Natural killer cell treated with Interleukin-12 subunit alpha and Interleukin-12 subunit beta and Interleukin-15 and Interleukin-18, amount 100 ng/mL, for 72 hours (primary cell): ENCODE measurements at regions not wholly inside any gene's neighbourhood (a gene's known extent, or its start where the extent isn't known, plus 50 kb on each side); places are given as distances from the start of the nearest gene placed in this dataset.

ENCODE experiments used
- ATAC-seq, 2 donors: fragments of 150-1000 bp; cut with Tn5 transposase in 1 of 2; sonication (Bioruptor Pico), chemical (Tn5 transposase) in 1 of 2; 2 replicates each; pipeline ENCODE4 v1.10.0; 2021
- DNase-seq: peaks from one replicate; pipeline ENCODE4 v3.0.0; 2022; ENCODE audit warnings: low spot score
- H3K27ac Mint-ChIP-seq, 2 donors: 1 replicate in 1 of 2; 2 replicates in 1 of 2; pipeline ENCODE4 v1.8.0; 2022; ENCODE audit warnings: mixed read lengths in 2 of 2, mild to moderate bottlenecking in 1 of 2, moderate library complexity in 1 of 2
- H3K27me3 Mint-ChIP-seq, 2 donors: 1 replicate in 1 of 2; 2 replicates in 1 of 2; pipeline ENCODE4 v1.8.0; 2022; ENCODE audit warnings: mixed read lengths in 2 of 2
- H3K36me3 Mint-ChIP-seq: one replicate; pipeline ENCODE4 v1.8.0; 2022; ENCODE audit warnings: mixed read lengths
- H3K4me1 Mint-ChIP-seq, 2 donors: 1 replicate in 1 of 2; 2 replicates in 1 of 2; pipeline ENCODE4 v1.8.0; 2022; ENCODE audit warnings: low read depth in 2 of 2, mixed read lengths in 2 of 2, mild to moderate bottlenecking in 1 of 2
- H3K4me3 Mint-ChIP-seq: one replicate; pipeline ENCODE4 v1.8.0; 2022; ENCODE audit warnings: mixed read lengths
- H3K9me3 Mint-ChIP-seq: 2 replicates; pipeline ENCODE4 v1.8.0; 2022; ENCODE audit warnings: mixed read lengths

DNA sequence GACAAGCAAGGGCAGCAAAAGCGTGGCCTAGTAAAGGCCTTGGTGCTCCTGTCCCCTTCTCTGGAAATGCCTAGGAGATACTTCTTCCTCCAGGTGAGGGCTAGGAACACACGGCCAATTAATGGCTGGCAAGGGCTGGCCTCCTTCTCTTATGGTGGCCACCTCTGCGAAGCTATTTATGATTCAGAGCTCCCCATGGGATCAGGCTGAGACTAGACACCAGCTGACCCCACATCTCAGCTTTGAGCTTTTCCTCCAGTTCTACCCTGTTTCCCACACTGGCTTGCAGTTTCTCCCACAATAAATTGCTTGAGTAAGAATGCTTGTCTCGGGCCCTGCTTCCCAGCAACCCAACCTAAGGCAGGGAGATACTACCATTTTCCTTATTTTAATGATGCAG lies 53.7 kb downstream of the CAMK2N1 start:
- Mint-ChIP-seq H3K27ac (no peak overlapping the region), H3K27me3 (peaks cover 21 to 36% of the 10 kb centered on the region in 2 donors), H3K4me1 (no peaks in the 10 kb centered on the region), H3K4me3 (no peak overlapping the region), H3K36me3 (no peaks in the 10 kb centered on the region), H3K9me3 (no peaks in the 10 kb centered on the region)
- ATAC-seq, result no peak
- DNase-seq, result no peak

DNA sequence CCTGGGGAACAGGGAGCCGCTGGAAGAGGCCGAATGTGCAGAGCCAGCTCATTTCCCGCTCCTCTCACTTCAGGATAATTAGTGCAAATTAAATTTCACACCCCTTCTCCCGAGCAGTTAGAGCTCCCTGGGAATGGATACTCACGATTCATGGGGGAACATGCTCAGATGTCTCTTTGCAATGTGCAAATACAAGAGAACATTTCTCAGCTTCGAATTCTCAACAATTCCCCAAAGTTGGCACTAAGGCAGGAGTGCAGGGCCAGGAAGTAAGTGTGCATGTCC lies 54.9 kb downstream of the CAMK2N1 start:
- Mint-ChIP-seq H3K4me1 (no peaks in the 10 kb centered on the region), H3K36me3 (no peaks in the 10 kb centered on the region), H3K27ac (no peak overlapping the region), H3K9me3 (no peaks in the 10 kb centered on the region), H3K4me3 (no peak overlapping the region), H3K27me3 (peaks cover 17 to 30% of the 10 kb centered on the region in 2 donors)
- ATAC-seq, result no peak
- DNase-seq, result no peak

DNA sequence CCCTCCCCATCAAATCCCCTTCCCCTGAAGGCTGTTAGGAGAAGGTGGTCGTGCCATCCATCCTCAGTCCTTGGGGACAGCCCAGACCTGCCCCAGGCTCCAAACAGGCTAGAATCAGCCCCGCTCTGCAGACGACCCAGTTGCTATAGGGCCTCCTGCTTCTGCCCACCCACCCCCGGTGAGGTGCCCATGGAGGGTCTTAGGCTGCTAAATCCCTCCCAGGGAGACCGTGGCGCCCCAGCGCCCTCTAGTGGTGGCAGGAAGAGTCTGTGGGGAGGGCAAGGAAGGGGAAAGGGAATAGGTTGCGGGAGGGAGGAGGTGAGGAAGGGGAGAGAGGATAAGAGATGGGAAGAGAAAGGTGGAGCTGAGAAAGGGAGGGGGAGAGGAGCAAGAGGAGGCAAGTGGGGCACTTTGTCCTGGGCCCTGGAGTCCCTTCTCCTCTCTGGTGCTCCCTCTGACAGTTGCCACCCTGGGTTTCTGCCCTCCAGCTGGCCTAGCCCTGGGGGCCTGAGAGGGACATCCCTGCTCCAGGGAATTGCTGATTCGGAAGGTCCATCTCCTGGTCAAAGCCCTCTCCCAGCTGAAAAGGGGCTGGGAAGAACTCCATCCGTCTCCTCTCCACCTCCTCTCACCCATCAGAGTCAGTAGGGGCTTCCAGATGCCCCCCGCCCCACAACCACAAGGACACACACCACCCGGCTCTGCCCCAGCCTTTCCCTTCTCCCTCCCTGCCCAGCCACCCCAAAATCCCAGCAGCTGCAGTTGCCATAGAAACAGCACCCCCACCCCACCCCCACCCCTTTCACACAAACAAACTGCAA lies 55.4 kb downstream of the CAMK2N1 start:
- Mint-ChIP-seq H3K27ac (no peak overlapping the region), H3K36me3 (no peaks in the 10 kb centered on the region), H3K9me3 (no peaks in the 10 kb centered on the region), H3K4me1 (no peaks in the 10 kb centered on the region), H3K27me3 (peaks cover 16 to 27% of the 10 kb centered on the region in 2 donors), H3K4me3 (no peak overlapping the region)
- DNase-seq (peak; percentile 67), ATAC-seq (peak; percentile 32 to 48)

DNA sequence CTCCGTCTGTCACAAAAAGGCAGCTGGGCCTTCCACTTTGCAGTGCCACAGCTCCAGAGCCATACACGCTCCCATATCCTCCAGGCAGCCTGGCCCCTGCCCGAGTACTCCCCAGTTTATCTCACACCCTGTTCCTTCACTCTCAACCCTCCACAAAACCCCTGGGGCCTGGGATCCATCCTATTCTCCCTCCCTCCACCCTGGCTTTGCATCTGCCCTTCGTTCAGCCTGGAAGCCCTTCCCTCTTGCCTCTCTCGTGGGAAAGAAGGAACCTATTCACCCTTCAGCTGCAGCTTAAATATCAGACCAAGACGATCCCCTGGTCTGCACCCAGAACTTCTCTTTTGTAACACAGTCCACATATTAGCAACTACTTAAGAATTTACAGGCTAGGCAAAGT lies 56.7 kb downstream of the CAMK2N1 start:
- Mint-ChIP-seq H3K9me3 (no peaks in the 10 kb centered on the region), H3K4me3 (no peak overlapping the region), H3K36me3 (peaks cover 4% of the 10 kb centered on the region), H3K27me3 (peaks cover 12 to 22% of the 10 kb centered on the region in 2 donors), H3K4me1 (no peaks in the 10 kb centered on the region), H3K27ac (no peak overlapping the region)
- no peak for ATAC-seq
- DNase-seq, result no peak

DNA sequence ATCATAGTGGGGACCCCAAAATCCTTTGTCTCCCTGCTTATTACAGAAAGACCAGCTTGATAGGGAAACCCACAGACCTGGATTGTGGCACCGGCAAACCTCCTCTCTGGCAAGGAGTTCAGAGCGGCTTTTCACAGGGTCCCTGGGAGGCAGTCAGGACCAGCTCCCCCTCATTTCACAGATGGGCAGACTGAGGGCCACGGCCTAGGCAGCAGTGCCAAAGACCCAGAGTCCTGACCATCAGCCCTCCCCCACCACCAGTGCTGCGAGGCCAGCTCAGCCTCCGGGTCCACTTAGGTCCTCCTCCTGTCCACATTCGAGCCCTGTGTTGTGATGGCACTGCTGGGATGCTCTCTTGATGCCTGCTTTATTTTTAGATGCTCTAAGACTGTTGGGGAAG lies 57.2 kb downstream of the CAMK2N1 start:
- ATAC-seq (no peak), DNase-seq (no peak)
- H3K4me3 Mint-ChIP-seq, result no peak overlapping the region
- no peaks in the 10 kb centered on the region for H3K9me3 Mint-ChIP-seq
- H3K4me1 Mint-ChIP-seq, result no peaks in the 10 kb centered on the region
- no peak overlapping the region for H3K27ac Mint-ChIP-seq
- peaks cover 12 to 22% of the 10 kb centered on the region in 2 donors for H3K27me3 Mint-ChIP-seq
- H3K36me3 Mint-ChIP-seq, result peaks cover 4% of the 10 kb centered on the region

GRCh38 chr1:20426923-20427322 lies 59.1 kb downstream of the CAMK2N1 start:
- H3K4me1 Mint-ChIP-seq, result no peaks in the 10 kb centered on the region
- H3K27me3 Mint-ChIP-seq, result peaks cover 14 to 33% of the 10 kb centered on the region in 2 donors
- peak in 1 of 2 donors; percentile 70 for ATAC-seq
- H3K27ac Mint-ChIP-seq, result no peak overlapping the region
- H3K36me3 Mint-ChIP-seq, result peaks cover 16% of the 10 kb centered on the region
- peaks cover 5% of the 10 kb centered on the region for H3K9me3 Mint-ChIP-seq
- DNase-seq, result no peak
- no peak overlapping the region for H3K4me3 Mint-ChIP-seq

DNA sequence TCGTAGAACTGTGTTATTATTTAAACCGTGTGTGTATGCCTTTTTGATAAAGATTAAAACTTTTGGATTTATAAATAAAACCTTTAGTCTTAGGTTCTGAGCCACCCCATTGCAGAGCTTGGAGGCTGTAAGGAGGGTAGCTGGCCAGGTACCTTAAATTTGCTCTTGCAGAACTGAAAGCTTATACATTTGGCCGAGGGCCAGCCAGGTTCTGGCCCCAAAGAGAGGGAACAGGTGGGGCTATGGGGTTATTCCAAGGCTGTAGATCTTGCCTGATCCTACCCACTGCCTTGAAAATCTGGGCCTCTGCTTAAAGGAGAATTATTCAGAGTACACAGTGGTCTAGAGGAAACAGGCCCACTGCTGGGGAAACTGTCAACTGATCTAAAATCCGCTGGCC lies 59.6 kb downstream of the CAMK2N1 start:
- ATAC-seq, result no peak

DNA sequence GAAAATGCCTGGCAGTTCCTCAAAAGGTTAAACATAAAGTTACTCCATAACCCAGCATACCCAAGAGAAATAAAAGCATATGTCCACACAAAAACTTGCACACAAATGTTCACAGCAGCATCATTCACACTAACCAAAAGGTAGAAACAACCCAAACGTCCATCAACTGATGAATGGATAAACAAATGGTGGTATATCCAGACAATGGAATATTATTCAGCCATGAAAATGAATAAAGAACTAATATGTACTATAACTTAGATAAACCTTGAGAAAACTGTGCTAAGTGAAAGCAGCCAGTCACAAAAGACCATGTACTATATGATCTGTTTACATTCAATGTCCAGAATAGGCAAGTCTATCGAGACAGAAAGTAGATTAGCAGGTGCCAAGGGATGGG lies 60.4 kb downstream of the CAMK2N1 start:
- H3K9me3 Mint-ChIP-seq, result peaks cover 5% of the 10 kb centered on the region
- DNase-seq, result no peak
- peaks cover 23 to 40% of the 10 kb centered on the region in 2 donors for H3K27me3 Mint-ChIP-seq
- H3K4me3 Mint-ChIP-seq, result no peak overlapping the region
- ATAC-seq, result no peak
- no peaks in the 10 kb centered on the region for H3K4me1 Mint-ChIP-seq
- H3K36me3 Mint-ChIP-seq, result peaks cover 16% of the 10 kb centered on the region
- H3K27ac Mint-ChIP-seq, result no peak overlapping the region

More for the DNA sequence above, 59.6 kb downstream of the CAMK2N1 start:
- Mint-ChIP-seq H3K4me1 (no peaks in the 10 kb centered on the region), H3K4me3 (no peak overlapping the region), H3K27me3 (peaks cover 19 to 33% of the 10 kb centered on the region in 2 donors), H3K9me3 (peaks cover 5% of the 10 kb centered on the region), H3K36me3 (peaks cover 16% of the 10 kb centered on the region), H3K27ac (no peak overlapping the region)
- DNase-seq, result no peak

DNA sequence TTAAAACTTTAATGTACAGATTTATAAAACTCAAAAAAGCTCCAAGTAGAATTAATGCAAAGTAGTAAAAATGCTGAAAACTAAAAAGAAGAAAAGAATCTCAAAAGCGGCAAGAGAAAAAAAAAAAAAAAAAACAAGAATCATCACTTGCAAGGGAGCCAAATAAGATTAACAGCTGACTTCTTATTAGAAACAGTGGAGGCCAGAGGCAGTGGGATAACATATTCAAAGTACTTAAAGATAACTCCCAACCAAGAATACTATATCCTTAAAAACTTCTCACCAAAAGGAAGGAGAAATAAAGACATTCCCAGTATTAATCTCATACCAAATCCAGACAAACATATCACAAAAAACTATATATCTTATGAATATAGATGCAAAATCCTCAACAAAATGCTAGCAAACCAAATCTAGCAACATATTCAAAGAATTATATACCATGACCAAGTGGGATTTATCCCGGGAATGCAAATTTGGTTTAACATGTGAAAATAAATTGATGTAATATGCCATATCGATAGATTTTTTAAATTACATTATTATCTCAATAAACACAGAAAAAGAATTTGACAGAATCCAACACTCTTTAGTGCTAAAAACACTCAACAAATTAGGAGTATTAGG lies 62.7 kb downstream of the CAMK2N1 start:
- DNase-seq (no peak), ATAC-seq (no peak)
- Mint-ChIP-seq H3K27me3 (peaks cover 30 to 52% of the 10 kb centered on the region in 2 donors), H3K4me1 (no peaks in the 10 kb centered on the region), H3K4me3 (no peak overlapping the region), H3K27ac (no peak overlapping the region), H3K9me3 (peaks cover 5% of the 10 kb centered on the region), H3K36me3 (peaks cover 16% of the 10 kb centered on the region)

DNA sequence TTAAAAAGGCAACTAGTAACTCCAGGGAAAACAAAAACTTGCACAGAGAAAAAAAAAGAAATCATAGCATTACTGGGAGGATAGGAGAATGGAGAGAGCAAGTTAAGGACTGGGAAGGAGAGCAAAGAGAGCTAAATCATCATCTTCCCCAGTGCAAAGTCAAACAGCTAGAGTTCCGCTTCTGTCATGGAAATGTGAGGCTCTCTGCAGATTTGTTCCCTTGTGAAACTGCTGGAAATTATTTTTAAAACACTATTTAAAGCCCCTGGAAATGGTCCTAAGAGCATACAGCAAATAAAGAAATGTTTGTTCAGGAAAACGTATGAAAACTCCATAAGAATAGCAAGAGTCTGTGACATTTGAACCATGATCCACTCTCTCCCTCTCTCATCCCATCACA lies 64.6 kb downstream of the CAMK2N1 start:
- Mint-ChIP-seq H3K4me3 (no peak overlapping the region), H3K36me3 (peaks cover 16% of the 10 kb centered on the region), H3K27ac (no peak overlapping the region), H3K27me3 (peaks cover 32 to 47% of the 10 kb centered on the region in 2 donors), H3K9me3 (peaks cover 5% of the 10 kb centered on the region), H3K4me1 (no peaks in the 10 kb centered on the region)
- ATAC-seq (no peak), DNase-seq (no peak)

GRCh38 chr1:20417581-20417980 lies 68.4 kb downstream of the CAMK2N1 start:
- ATAC-seq, result no peak
- Mint-ChIP-seq H3K4me3 (no peak overlapping the region), H3K9me3 (no peaks in the 10 kb centered on the region), H3K4me1 (no peaks in the 10 kb centered on the region), H3K27me3 (peaks cover 33 to 43% of the 10 kb centered on the region in 2 donors), H3K27ac (no peak overlapping the region), H3K36me3 (peaks cover 6% of the 10 kb centered on the region)
- DNase-seq, result no peak

DNA sequence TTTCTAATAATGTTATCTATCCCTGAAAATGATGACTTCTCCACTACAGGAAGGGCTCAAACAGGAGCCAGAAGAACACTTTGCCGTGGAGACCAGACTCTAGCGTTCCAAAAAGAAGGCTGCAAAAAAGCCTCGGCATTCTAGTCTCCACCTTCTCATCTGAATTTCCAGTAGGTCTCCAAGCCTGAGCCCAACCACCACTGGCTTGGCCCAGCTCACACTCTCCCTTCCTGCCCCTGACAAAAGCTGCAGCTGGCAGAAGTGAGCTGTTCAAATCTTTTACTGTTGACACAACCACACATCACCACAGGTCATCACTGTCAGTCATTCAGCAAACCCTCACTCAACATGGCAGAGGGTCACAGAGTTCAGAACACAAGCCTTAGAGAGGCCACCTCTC lies 69.3 kb downstream of the CAMK2N1 start:
- no peaks in the 10 kb centered on the region for H3K36me3 Mint-ChIP-seq
- DNase-seq (no peak), ATAC-seq (no peak)
- no peaks in the 10 kb centered on the region for H3K4me1 Mint-ChIP-seq
- H3K9me3 Mint-ChIP-seq, result no peaks in the 10 kb centered on the region
- no peak overlapping the region for H3K27ac Mint-ChIP-seq
- peaks cover 35 to 47% of the 10 kb centered on the region in 2 donors for H3K27me3 Mint-ChIP-seq
- H3K4me3 Mint-ChIP-seq, result no peak overlapping the region

- no peaks in the 10 kb centered on the region for H3K4me1 Mint-ChIP-seq
- H3K36me3 Mint-ChIP-seq, result no peaks in the 10 kb centered on the region
- no peak for ATAC-seq
- no peak for DNase-seq
- H3K27ac Mint-ChIP-seq, result no peak overlapping the region
- H3K27me3 Mint-ChIP-seq, result peaks cover 24 to 33% of the 10 kb centered on the region in 2 donors
- no peak overlapping the region for H3K4me3 Mint-ChIP-seq
- H3K9me3 Mint-ChIP-seq, result no peaks in the 10 kb centered on the region
Observed at GRCh38 chr1:20413776-20414140, 72.3 kb downstream of the CAMK2N1 start.

GRCh38 chr1:20413136-20413775 lies 72.8 kb downstream of the CAMK2N1 start:
- DNase-seq, result no peak
- no peak for ATAC-seq
- H3K36me3 Mint-ChIP-seq, result no peaks in the 10 kb centered on the region
- no peak overlapping the region for H3K4me3 Mint-ChIP-seq
- H3K27ac Mint-ChIP-seq, result no peak overlapping the region
- no peaks in the 10 kb centered on the region for H3K4me1 Mint-ChIP-seq
- H3K9me3 Mint-ChIP-seq, result no peaks in the 10 kb centered on the region
- H3K27me3 Mint-ChIP-seq, result peaks cover 24 to 30% of the 10 kb centered on the region in 2 donors
